Astrocyte (in vitro differentiated cells and primary cell): ENCODE measurements at regions not wholly inside any gene's neighbourhood (a gene's known extent, or its start where the extent isn't known, plus 50 kb on each side); places are given as distances from the start of the nearest gene placed in this dataset.

ENCODE experiments used
- DNase-seq: peaks from one replicate; pipeline ENCODE4 v3.0.0-alpha.2; 2010; ENCODE audit warnings: low read depth
- FAIRE-seq: peaks from 2 replicates; lab custom pipeline; 2011; peaks lifted over from hg19 to GRCh38; lab: Jason Lieb, UNC
- H2AFZ ChIP-seq: 2 replicates; pipeline ENCODE4 v1.6.0; 2012; ENCODE audit warnings: low read depth, low read length, inconsistent platforms
- H3K27ac ChIP-seq: 2 replicates; pipeline ENCODE4 v1.5.1; 2011; ENCODE audit warnings: low read depth, low read length, inconsistent platforms
- H3K27me3 ChIP-seq: 2 replicates; pipeline ENCODE4 v1.6.0; 2011; ENCODE audit warnings: low read length, inconsistent platforms; ENCODE audit not compliant: insufficient read depth
- H3K36me3 ChIP-seq: 2 replicates; pipeline ENCODE4 v1.5.1; 2011; ENCODE audit warnings: low read length, inconsistent platforms; ENCODE audit not compliant: insufficient read depth
- H3K4me1 ChIP-seq: 2 replicates; pipeline ENCODE4 v1.5.1; 2011; ENCODE audit warnings: low read length, inconsistent platforms; ENCODE audit not compliant: insufficient read depth
- H3K4me2 ChIP-seq: 2 replicates; pipeline ENCODE4 v1.6.0; 2012; ENCODE audit warnings: low read length, inconsistent platforms
- H3K4me3 ChIP-seq: 2 replicates; pipeline ENCODE4 v1.5.1; 2011; ENCODE audit warnings: low read depth, mild to moderate bottlenecking, low read length, inconsistent platforms; ENCODE audit not compliant: insufficient read depth
- H3K79me2 ChIP-seq: 2 replicates; pipeline ENCODE4 v1.6.0; 2012; ENCODE audit warnings: mild to moderate bottlenecking, low read length, inconsistent platforms; ENCODE audit not compliant: insufficient read depth
- H3K9ac ChIP-seq: 2 replicates; pipeline ENCODE4 v1.6.0; 2012; ENCODE audit warnings: mild to moderate bottlenecking, low read length, inconsistent platforms
- H3K9me3 ChIP-seq: 2 replicates; pipeline ENCODE4 v1.5.1; 2012; ENCODE audit warnings: low read depth, mild to moderate bottlenecking, low read length, inconsistent platforms; ENCODE audit not compliant: insufficient read depth
- H4K20me1 ChIP-seq: 2 replicates; pipeline ENCODE4 v1.6.0; 2012; ENCODE audit warnings: low read length, inconsistent platforms; ENCODE audit not compliant: insufficient read depth
- H3K27ac Mint-ChIP-seq: one replicate; pipeline ENCODE4 v1.8.0; 2021; ENCODE audit warnings: mild to moderate bottlenecking, mixed read lengths; ENCODE audit not compliant: unreplicated experiment
- H3K27me3 Mint-ChIP-seq: one replicate; pipeline ENCODE4 v1.8.0; 2021; ENCODE audit warnings: low read depth, mixed read lengths; ENCODE audit not compliant: unreplicated experiment
- H3K36me3 Mint-ChIP-seq: one replicate; pipeline ENCODE4 v1.8.0; 2021; ENCODE audit warnings: low read depth, mixed read lengths; ENCODE audit not compliant: unreplicated experiment
- H3K4me1 Mint-ChIP-seq: one replicate; pipeline ENCODE4 v1.8.0; 2021; ENCODE audit warnings: low read depth, mixed read lengths; ENCODE audit not compliant: unreplicated experiment
- H3K4me3 Mint-ChIP-seq: one replicate; pipeline ENCODE4 v1.8.0; 2021; ENCODE audit warnings: mild to moderate bottlenecking, moderate library complexity, mixed read lengths; ENCODE audit not compliant: unreplicated experiment
- H3K9me3 Mint-ChIP-seq: one replicate; pipeline ENCODE4 v1.8.0; 2021; ENCODE audit warnings: mild to moderate bottlenecking, mixed read lengths; ENCODE audit not compliant: unreplicated experiment
- CTCF ChIP-seq: IDR thresholded peaks from 2 replicates; pipeline ENCODE4 v1.5.1; 2011; ENCODE audit warnings: low read depth, mild to moderate bottlenecking, inconsistent platforms, low read length, moderate library complexity; ENCODE audit not compliant: insufficient read depth
- EZH2 ChIP-seq: IDR thresholded peaks from 2 replicates; pipeline ENCODE4 v1.6.1; 2012; ENCODE audit warnings: mild to moderate bottlenecking, low read length, inconsistent platforms; ENCODE audit not compliant: insufficient read depth

GRCh38 chr1:172781513-172782140 is 122.7 kb downstream of the FASLG start:
- no peaks in the 10 kb centered on the region for H3K79me2 ChIP-seq
- H2AFZ ChIP-seq: no peak overlapping the region
- no peak overlapping the region for H3K4me2 ChIP-seq
- no peak overlapping the region for H3K27ac ChIP-seq
- no peaks in the 10 kb centered on the region for H3K27me3 ChIP-seq
- peak; percentile 47 for FAIRE-seq
- no peak overlapping the region for H3K9ac ChIP-seq
- H3K4me3 Mint-ChIP-seq: no peak overlapping the region
- TF ChIP-seq EZH2 (no peak), CTCF (no peak)
- no peak for DNase-seq
- no peaks in the 10 kb centered on the region for H3K36me3 ChIP-seq
- no peaks in the 10 kb centered on the region for H3K4me1 ChIP-seq
- H3K4me1 Mint-ChIP-seq: peaks cover 2% of the 10 kb centered on the region
- H3K27me3 Mint-ChIP-seq: no peaks in the 10 kb centered on the region
- H3K36me3 Mint-ChIP-seq: no peaks in the 10 kb centered on the region
- no peak overlapping the region for H3K27ac Mint-ChIP-seq
- H3K4me3 ChIP-seq: no peak overlapping the region
- no peaks in the 10 kb centered on the region for H3K9me3 ChIP-seq
- H3K9me3 Mint-ChIP-seq: peaks cover 10% of the 10 kb centered on the region
- H4K20me1 ChIP-seq: no peaks in the 10 kb centered on the region

- no peak overlapping the region for H2AFZ ChIP-seq
- no peaks in the 10 kb centered on the region for H3K4me1 ChIP-seq
- Mint-ChIP-seq H3K4me3 (no peak overlapping the region), H3K27ac (peak overlapping the region; percentile 50), H3K9me3 (peaks cover 2% of the 10 kb centered on the region), H3K27me3 (peaks cover 2% of the 10 kb centered on the region), H3K4me1 (peaks cover 7% of the 10 kb centered on the region), H3K36me3 (no peaks in the 10 kb centered on the region)
- no peaks in the 10 kb centered on the region for H3K79me2 ChIP-seq
- H3K36me3 ChIP-seq: no peaks in the 10 kb centered on the region
- no peaks in the 10 kb centered on the region for H3K27me3 ChIP-seq
- H3K27ac ChIP-seq: no peak overlapping the region
- FAIRE-seq: no peak
- H3K9ac ChIP-seq: no peak overlapping the region
- H3K4me2 ChIP-seq: no peak overlapping the region
- no peaks in the 10 kb centered on the region for H4K20me1 ChIP-seq
- H3K9me3 ChIP-seq: no peaks in the 10 kb centered on the region
- H3K4me3 ChIP-seq: no peak overlapping the region
- no peak for TF ChIP-seq EZH2
- DNase-seq: no peak
Observed at GRCh38 chr1:172789840-172790239, 130.9 kb downstream of the FASLG start.

GRCh38 chr1:172790245-172790644 is 131.3 kb downstream of the FASLG start:
- Histone ChIP-seq H3K4me3 (no peak overlapping the region), H3K9me3 (no peaks in the 10 kb centered on the region), H3K9ac (no peak overlapping the region), H2AFZ (no peak overlapping the region), H3K27me3 (no peaks in the 10 kb centered on the region), H3K27ac (no peak overlapping the region), H3K36me3 (no peaks in the 10 kb centered on the region), H4K20me1 (no peaks in the 10 kb centered on the region), H3K4me1 (no peaks in the 10 kb centered on the region), H3K79me2 (no peaks in the 10 kb centered on the region), H3K4me2 (no peak overlapping the region)
- Mint-ChIP-seq H3K27ac (no peak overlapping the region), H3K9me3 (peaks cover 2% of the 10 kb centered on the region), H3K4me1 (peaks cover 7% of the 10 kb centered on the region), H3K27me3 (peaks cover 2% of the 10 kb centered on the region), H3K36me3 (no peaks in the 10 kb centered on the region), H3K4me3 (no peak overlapping the region)
- TF ChIP-seq CTCF: no peak
- no peak for TF ChIP-seq EZH2
- DNase-seq: peak; percentile 71
- FAIRE-seq: no peak
